D721Med (cell line): ENCODE measurements at regions not wholly inside any gene's neighbourhood (a gene's known extent, or its start where the extent isn't known, plus 50 kb on each side); places are given as distances from the start of the nearest gene placed in this dataset.

Experiments used
- DNase-seq: peaks from one replicate; pipeline ENCODE4 v3.0.0; 2011; ENCODE audit warnings: low spot score; ENCODE audit not compliant: insufficient read length
- FAIRE-seq: peaks from 2 replicates; lab custom pipeline; 2011; peaks lifted over from hg19 to GRCh38; lab: Jason Lieb, UNC
- TF ChIP-seq, protein P1 (sequence below): IDR thresholded peaks from 2 replicates; pipeline ENCODE4 v1.5.1; 2012; ENCODE audit warnings: mild to moderate bottlenecking, control low read depth; ENCODE audit not compliant: insufficient read depth; ENCODE audit errors: missing control alignments

DNA sequence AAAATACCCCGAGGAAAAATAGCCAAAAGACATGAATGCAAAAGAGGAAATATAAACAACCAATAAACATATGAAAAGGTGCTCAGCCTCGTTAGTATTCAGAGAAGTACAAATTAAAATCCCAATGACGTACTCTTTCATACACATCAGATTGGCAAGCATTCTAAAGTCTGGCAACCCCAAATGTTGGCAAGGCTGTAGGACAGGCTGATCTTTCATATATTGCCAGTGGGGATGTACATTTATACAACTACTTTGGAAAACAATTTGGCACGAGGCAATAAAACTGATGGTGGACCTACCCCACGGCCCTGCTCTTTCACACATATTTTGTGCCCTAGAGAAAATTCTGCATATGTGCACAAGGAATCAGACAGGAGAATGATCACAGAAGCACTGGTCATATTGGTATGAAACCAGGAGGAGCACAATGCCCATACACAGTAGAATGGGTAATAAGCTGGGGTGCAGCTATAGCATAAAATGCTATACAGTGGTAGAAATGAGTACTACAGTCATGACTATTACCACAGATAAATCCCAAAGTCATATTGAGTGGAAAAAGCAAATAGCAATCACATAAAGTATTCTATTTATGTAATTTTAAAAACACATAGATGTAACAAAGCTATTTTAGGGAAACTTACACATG is 176.0 kb upstream of the SLC24A5 start:
- TF ChIP-seq, protein P1, sequence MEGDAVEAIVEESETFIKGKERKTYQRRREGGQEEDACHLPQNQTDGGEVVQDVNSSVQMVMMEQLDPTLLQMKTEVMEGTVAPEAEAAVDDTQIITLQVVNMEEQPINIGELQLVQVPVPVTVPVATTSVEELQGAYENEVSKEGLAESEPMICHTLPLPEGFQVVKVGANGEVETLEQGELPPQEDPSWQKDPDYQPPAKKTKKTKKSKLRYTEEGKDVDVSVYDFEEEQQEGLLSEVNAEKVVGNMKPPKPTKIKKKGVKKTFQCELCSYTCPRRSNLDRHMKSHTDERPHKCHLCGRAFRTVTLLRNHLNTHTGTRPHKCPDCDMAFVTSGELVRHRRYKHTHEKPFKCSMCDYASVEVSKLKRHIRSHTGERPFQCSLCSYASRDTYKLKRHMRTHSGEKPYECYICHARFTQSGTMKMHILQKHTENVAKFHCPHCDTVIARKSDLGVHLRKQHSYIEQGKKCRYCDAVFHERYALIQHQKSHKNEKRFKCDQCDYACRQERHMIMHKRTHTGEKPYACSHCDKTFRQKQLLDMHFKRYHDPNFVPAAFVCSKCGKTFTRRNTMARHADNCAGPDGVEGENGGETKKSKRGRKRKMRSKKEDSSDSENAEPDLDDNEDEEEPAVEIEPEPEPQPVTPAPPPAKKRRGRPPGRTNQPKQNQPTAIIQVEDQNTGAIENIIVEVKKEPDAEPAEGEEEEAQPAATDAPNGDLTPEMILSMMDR, result no peak
- no peak for DNase-seq
- FAIRE-seq, result no peak

DNA sequence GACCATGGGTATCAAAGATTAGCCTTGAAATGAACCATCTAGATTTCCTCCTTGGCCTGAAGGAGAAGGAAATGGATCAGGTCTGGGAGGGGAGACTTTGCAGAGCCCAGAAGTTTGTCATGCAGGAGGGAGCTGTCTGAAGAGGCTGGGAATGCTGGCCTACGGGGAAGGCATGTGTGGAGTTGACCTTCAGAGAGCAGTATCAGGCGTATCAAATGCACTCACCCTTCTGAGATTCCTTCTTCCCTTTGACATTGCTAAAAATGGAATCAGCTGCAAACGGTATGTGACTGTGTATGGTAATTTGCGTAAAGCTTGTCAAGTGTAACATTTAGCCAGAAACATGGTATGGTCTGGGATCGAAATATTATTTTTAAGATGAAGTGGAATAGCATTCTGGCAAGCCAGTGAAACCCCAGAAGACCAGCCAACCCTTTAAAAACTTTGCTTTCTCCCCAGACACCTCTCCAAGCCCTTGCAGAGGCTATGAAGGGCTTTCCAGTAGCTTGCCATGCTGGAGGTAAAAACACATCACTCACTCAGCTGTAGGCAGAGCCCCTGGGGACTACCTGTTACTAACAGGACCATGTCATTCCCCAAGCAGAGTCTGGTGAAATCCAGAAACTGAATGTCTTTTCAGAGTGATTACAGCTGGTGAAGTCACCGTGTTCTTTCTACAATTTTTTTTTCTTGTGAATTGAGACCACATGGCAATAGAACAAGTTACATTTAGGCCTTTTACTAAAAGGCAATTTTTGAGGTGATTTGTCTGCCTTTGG is 174.7 kb upstream of the SLC24A5 start:
- TF ChIP-seq, protein P1, result no peak
- DNase-seq (no peak), FAIRE-seq (no peak)

DNA sequence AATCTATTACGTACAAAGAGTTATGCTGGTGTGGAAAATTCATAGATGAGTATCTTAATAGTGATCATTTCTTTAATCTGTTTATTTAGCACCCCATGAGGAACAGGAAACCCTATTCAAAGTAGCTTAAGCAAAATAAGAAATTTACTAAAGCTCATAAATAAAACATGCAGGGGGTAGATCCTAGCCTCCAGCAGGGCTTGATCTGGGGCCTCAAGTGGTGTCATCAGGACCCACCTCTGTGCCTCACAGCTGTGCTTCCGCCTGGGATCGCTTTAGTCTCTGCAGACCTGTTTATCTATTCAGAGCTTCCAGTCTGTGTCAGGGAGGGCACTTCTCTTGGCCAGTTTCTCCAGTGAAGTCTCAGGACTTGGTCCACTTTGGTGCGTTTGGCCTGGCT is 171.0 kb upstream of the SLC24A5 start:
- FAIRE-seq (no peak), DNase-seq (no peak)
- TF ChIP-seq, protein P1, result no peak

DNA sequence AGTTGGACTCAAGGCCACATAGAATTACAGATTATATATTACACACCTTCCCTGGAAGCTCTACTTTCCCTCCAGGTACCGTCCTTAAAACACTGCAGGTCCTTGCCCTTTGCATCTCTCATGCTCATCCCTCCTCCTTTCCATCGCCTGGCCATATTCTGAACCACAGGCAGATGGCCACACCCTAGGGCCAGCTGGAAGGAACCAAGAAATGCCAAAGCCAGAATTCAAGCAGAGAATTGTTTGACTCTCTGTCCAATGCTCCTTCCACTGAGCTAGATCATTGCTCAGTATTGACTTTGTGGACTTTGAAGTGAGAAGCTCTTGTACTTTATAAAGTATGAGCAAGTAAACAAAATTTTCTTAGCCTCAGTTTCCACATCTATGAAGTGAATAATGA is 170.3 kb upstream of the SLC24A5 start:
- DNase-seq (no peak), FAIRE-seq (no peak)
- TF ChIP-seq, protein P1, result no peak

DNA sequence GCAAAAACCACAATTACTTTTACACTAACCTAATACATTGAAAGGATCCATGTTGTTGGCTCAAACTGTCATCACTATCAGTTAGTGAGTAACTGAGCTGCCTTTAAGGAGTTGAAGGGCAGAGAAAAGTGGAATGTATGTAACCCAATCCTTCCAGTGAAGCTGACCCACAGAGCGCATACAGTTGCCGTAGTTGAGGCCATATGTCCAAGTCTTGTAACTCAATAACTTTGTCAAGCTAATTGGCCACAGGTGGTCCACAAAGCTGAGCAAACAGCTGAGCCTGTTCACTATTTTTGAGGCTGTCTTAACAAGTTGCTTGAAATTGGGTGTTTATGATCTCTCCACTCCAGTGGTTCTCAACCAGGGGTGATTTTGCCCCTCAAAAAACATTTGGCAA is 169.0 kb upstream of the SLC24A5 start:
- TF ChIP-seq, protein P1, result no peak
- FAIRE-seq (no peak), DNase-seq (no peak)

GRCh38 chr15:47954196-47954595 is 166.6 kb upstream of the SLC24A5 start:
- DNase-seq (no peak), FAIRE-seq (no peak)
- TF ChIP-seq, protein P1, result no peak

DNA sequence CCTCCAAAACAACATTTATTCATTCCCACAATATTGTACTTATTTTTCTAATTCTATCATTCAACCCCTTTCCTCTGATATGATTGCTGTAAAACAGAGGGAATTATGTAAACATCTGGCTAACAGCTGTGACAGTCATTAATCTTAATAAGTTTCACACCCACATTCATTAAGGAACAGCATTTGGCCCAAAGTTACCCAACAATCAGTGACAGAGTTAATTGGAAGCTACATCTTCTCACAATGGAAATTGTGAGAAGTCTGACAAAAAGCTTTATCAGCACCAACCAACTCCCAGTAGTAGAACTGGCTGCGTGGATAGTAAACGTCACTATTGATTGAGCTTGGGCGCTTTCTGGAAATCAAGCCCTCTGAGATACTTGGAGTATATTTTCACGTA is 165.8 kb upstream of the SLC24A5 start:
- FAIRE-seq (no peak), DNase-seq (no peak)
- TF ChIP-seq, protein P1, result no peak
